Upper lobe of right lung (tissue), 1 donor: ENCODE measurements at regions not wholly inside any gene's neighbourhood (a gene's known extent, or its start where the extent isn't known, plus 50 kb on each side); places are given as distances from the start of the nearest gene placed in this dataset.

Experiments
- ATAC-seq: fragments of 200-7000 bp; cut with Tn5 transposase; one replicate; pipeline ENCODE4 v1.9.1; 2020; ENCODE audit warnings: mild to moderate bottlenecking, moderate library complexity
- DNase-seq: peaks from one replicate; pipeline ENCODE4 v3.0.0-alpha.2; 2020
- H3K27ac ChIP-seq: fragments of 200-600 bp; one replicate; pipeline ENCODE4 v1.8.0; 2022
- H3K27me3 ChIP-seq: fragments of 200-600 bp; one replicate; pipeline ENCODE4 v1.8.0; 2022; ENCODE audit warnings: mild to moderate bottlenecking
- H3K36me3 ChIP-seq: fragments of 200-600 bp; one replicate; pipeline ENCODE4 v1.8.0; 2022
- H3K4me1 ChIP-seq: fragments of 200-600 bp; one replicate; pipeline ENCODE4 v1.8.0; 2022
- H3K4me3 ChIP-seq: fragments of 200-600 bp; one replicate; pipeline ENCODE4 v1.8.0; 2022; ENCODE audit warnings: mild to moderate bottlenecking
- H3K9me3 ChIP-seq: fragments of 200-600 bp; one replicate; pipeline ENCODE4 v1.8.0; 2022
- CTCF ChIP-seq: fragments of 200-600 bp; IDR thresholded peaks from one replicate; pipeline ENCODE4 v1.8.0; 2022; ENCODE audit warnings: antibody characterized with exemption
- intact Hi-C: fragments of 100-400 bp; cut with DNase I; formaldehyde crosslinking; loops from one replicate; pipeline ENCODE4 v1.11.0; 2022
- donor health status: DM: no; HTN: yes; CAD: no; lungs with severe emphysema.

GRCh38 chr6:25218346-25218745, 60.8 kb upstream of the CARMIL1 start:
- ATAC-seq (peak; percentile 36), DNase-seq (no peak)
- Histone ChIP-seq H3K9me3 (no peaks in the 10 kb centered on the region), H3K36me3 (no peaks in the 10 kb centered on the region), H3K27me3 (no peaks in the 10 kb centered on the region), H3K27ac (no peak overlapping the region), H3K4me3 (no peak overlapping the region), H3K4me1 (peaks cover 5% of the 10 kb centered on the region)
- TF ChIP-seq CTCF = no peak
- intact Hi-C loops = no loop called here

GRCh38 chr6:25219216-25219916, 59.8 kb upstream of the CARMIL1 start:
- TF ChIP-seq CTCF = no peak
- no peaks in the 10 kb centered on the region for H3K36me3 ChIP-seq
- intact Hi-C loops = no loop called here
- H3K27ac ChIP-seq = no peak overlapping the region
- no peaks in the 10 kb centered on the region for H3K27me3 ChIP-seq
- ATAC-seq (no peak), DNase-seq (no peak)
- no peaks in the 10 kb centered on the region for H3K9me3 ChIP-seq
- H3K4me3 ChIP-seq = no peak overlapping the region
- peaks cover 10% of the 10 kb centered on the region for H3K4me1 ChIP-seq

GRCh38 chr6:25219917-25220278, 59.3 kb upstream of the CARMIL1 start:
- no peak for DNase-seq
- TF ChIP-seq CTCF = no peak
- H3K27ac ChIP-seq = no peak overlapping the region

GRCh38 chr6:25220857-25221256, 58.3 kb upstream of the CARMIL1 start:
- Histone ChIP-seq H3K27ac (no peak overlapping the region), H3K36me3 (no peaks in the 10 kb centered on the region), H3K4me3 (no peak overlapping the region), H3K9me3 (no peaks in the 10 kb centered on the region), H3K27me3 (no peaks in the 10 kb centered on the region), H3K4me1 (peaks cover 10% of the 10 kb centered on the region)
- intact Hi-C loops = no loop called here
- TF ChIP-seq CTCF = no peak
- no peak for ATAC-seq
- DNase-seq = no peak

More at GRCh38 chr6:25219917-25220278, 59.3 kb upstream of the CARMIL1 start:
- no peaks in the 10 kb centered on the region for H3K27me3 ChIP-seq
- no peaks in the 10 kb centered on the region for H3K36me3 ChIP-seq
- no peaks in the 10 kb centered on the region for H3K9me3 ChIP-seq
- peaks cover 10% of the 10 kb centered on the region for H3K4me1 ChIP-seq
- no peak for ATAC-seq
- no peak overlapping the region for H3K4me3 ChIP-seq
- intact Hi-C loops = no loop called here

- no peak for TF ChIP-seq CTCF
- Histone ChIP-seq H3K9me3 (no peaks in the 10 kb centered on the region), H3K4me1 (peaks cover 10% of the 10 kb centered on the region), H3K4me3 (no peak overlapping the region), H3K27me3 (no peaks in the 10 kb centered on the region), H3K27ac (no peak overlapping the region), H3K36me3 (no peaks in the 10 kb centered on the region)
- DNase-seq = no peak
- no peak for ATAC-seq
- intact Hi-C loops = no loop called here
These were observed 57.0 kb upstream of the CARMIL1 start for GRCh38 chr6:25222006-25222678.
